DMS114 treated with DMSO at 0.1 percent for 48 hours (cell line): ENCODE measurements at regions not wholly inside any gene's neighbourhood (a gene's known extent, or its start where the extent isn't known, plus 50 kb on each side); places are given as distances from the start of the nearest gene placed in this dataset.

Experiments used
- DNase-seq: peaks from one replicate; lab custom pipeline; 2025; ENCODE audit not compliant: unreplicated experiment; lab: John Stamatoyannopoulos, UW

DNA sequence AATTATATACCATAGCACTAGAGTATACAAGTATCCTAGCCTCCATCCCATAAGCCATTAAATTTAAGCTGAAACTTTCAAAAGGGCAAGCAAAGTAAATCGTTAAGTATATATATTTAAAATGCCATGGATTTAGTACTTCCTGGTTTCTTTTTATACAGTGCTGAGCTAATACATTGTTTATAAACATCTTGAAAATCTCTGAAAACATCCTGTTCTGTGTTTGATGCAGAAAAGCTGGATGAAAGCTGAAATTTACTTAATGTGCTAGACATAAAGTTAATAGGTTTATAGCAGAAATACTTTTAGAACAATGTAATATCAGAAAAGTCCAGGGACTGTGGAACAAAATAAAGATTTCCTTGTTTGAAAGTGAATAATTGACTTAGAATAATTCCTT lies 875.4 kb downstream of the SLITRK6 start:
- DNase-seq: no peak

DNA sequence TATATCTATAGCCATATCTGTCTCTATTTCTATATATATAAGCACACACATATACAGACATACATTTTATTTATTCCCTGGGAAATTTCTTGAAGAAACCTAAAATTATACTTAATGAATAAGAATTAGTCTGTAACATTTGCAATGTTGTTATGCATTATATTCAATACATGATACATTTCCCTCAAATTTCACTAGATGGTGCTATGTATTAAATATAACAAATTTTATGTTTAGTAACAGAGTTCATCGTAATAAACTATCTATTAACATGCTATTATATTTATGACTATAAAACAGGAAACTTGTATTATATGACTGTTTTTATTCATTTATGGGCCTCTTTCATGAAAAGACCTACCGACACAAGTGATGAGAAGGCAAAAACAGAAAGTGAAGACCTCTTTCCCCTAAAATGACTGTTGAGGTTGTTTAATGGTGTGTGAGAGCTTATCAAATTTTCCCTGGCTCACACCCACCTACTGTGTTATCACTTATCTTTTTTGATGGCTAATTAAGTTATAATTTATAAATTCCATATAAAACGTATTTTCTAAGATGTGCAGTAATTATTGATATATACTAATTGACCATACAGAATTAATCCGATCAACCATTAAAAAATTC lies 881.9 kb downstream of the SLITRK6 start:
- DNase-seq: peak; percentile 38

DNA sequence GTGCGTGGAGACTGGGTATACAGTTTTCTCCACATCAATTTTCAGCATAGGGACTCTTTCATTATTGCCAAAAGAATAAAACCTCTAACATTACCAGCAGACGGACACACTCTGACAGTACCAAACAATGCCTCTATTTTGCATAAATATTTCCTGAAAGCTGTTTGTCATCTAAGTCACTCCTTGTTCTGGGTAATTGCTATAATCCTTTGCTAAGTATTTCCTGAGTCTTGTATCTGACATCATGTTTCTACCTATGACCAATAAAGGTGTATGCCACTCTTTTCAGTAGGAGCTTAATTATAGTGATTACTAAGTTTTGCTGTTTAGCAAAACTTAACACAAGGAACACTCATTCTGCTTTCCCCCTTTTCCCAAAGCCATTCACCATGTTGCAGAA lies 886.5 kb downstream of the SLITRK6 start:
- DNase-seq: no peak

DNA sequence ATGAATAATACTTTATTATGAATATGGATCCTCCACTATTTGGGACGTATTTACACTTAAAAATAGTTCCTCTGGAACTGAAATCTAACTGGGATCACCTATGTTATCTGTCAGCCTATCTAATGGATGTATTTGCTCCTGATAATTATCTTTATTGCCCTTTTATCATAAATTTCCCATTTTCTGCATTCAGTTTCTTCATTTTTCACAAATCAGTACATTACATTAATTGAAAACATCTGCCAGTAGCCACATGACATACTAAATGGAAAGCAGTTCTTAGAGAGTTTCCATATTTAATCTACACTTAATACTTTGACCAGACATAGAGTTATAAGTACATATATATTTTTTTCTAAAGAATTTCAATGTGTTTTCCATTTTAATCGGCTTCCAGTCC lies 888.8 kb downstream of the SLITRK6 start:
- no peak for DNase-seq

DNA sequence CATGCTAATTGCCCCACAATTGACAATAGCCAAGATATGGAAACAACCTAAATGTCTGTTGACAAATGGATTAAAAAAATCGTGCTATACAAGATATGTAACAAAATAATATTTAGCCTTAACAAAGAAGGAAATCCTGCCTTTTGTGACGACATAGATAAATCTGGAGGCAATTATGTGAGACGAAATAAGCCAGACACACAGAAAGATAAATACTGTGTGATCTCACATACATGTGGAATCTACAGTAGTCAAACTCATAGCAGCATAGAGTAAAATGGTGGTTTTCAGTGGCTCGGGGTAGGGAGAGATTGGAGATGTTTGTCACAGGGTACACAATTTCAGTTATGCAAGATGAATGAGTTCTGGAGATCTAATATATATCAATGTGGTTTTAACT lies 895.8 kb downstream of the SLITRK6 start:
- DNase-seq: no peak

DNA sequence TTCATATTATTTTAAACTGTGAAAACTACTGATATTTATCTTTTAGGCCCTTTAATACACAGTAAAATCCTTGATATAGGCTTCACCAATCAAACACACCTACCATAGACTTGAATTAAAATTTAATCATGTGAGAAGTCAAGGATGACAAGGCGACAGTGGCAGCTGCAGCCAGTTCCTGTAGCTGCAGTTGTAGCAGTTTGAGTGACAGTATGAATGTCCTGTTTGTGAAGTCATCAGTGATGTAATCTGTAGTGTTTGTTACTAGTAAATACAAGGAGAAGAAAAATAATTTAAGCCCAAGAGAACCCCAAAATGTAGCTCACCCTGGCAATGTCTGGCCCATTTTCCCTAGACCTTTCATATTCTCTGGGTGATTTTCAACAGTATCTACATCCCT lies 897.0 kb downstream of the SLITRK6 start:
- DNase-seq: no peak

DNA sequence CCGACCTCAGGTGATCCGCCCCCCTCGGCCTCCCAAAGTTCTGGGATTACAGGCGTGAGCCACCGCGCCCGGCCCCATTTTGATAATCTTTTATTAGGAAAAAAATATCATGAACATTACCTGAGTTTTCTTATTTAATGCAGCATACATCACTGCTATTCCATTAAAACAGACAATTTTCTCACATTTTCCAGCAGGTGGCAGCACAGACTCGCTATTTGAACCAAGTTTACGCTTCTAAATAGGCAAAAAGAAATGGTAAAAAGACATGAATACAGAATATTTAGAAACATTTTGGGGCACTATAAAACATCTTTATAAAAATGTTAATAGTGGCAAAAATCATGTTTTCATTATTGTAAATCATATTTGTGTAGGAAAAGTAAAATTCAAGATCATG lies 903.1 kb downstream of the SLITRK6 start:
- no peak for DNase-seq

DNA sequence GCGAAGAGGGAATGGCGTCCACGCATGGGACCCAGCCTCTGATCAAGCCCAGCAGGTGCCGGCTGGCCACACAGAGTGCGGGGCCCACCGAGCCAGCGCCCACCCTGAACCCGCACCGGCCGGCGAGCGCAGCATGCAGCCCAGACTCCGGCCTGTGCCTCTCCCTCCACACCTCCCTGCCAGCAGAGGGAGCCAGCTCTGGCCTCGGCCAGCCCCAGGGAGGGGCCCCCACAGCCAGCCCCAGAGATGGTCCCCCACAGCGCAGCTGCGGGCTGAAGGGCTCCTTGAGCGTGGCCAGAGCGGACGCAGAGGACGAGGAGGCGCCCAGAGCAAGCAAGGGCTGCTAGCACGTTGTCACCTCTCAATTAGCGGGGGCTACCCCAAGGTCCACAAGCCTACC lies 904.5 kb downstream of the SLITRK6 start:
- DNase-seq: no peak

DNA sequence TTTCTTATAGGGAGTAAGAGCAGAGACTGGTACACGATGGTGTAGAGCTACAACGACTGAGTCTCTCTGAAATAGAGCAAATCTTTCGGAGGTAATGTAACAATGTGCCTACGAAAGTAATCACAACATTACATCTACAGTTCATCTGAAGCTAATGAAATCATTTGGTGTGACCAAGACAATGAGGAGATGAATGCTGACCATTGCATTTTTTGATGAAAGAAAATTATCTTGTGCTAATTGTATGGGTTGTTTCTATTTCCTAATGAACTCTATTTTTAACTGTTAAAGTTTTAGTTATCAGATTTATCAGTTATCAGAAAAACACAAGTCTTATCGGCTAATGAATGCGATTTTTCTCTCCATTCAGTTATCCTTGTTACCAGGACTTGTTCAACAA lies 913.4 kb downstream of the SLITRK6 start:
- no peak for DNase-seq

DNA sequence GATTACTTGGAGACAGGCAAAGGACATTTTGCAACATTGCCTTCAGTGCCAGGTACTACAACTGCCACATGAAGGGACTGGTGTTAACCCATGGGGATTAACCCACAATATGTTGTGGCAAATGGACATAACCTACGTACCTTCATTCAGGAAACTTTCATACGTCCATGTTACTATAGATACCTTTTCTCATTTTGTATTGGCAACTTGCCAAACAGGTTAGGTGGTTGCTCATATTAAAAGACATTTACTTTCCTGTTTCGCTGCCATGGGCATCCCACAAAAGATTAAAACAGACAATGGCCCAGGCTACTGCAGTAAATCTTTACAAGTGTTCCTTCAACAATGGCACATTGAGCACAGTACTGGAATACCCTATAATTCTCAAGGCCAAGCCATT lies 925.3 kb downstream of the SLITRK6 start:
- no peak for DNase-seq

DNA sequence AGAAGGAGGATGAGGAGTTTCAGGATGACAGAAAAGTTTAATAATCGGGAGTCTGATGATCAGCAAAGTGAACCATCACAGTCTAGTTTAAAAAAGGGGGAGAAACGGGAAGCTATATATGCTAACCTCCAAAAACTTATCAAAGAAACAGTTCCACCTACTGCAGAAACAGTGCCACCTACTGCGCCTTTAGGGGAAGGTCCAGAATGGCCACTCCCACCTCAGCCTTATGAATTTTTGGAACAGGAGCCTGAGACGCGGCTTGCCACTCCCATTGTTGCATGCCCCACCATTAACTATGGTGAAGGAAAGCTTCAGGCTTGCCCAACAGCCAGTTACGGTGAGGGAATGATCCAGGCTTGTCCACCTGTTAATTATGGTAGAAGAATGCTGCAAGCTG lies 929.0 kb downstream of the SLITRK6 start:
- no peak for DNase-seq

DNA sequence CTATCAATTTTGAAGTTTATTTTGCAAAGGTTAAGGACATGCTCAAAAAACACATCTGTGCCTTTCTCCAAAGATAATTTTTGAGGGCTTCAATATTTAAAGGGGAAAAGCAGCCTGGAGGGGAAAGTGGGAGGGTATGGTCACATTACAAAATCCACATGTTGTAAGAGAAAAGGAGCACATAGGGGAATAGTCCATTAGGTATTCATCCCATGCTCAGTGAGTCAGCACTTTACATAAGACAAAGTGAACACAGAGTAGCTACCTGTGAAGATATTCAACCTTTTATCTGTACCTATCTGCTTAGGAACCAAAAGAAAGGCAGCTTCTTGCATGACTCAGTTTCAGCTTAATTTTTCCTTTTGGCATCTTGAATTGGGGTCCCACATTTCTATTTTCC lies 932.0 kb downstream of the SLITRK6 start:
- no peak for DNase-seq

DNA sequence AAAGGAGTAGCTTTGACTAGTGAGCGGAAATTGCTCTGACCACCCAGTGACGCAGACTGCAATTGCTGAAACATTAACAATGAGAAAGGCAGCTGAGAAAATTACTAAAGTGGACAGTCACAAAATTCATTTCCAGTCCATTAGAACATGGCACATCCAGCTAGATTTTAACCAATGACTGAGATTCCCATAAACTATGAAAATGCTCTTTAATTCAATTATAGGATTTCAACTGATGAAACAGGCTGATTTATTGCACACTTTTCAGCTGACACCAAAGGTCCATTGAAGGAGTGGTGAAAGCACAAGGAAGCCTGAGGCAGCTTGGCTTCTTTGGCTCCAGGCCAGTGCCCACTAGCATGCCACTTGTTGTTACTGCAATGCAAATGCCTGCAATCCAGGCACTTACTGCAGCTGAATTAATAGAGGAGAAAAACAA lies 933.4 kb downstream of the SLITRK6 start:
- DNase-seq: peak; percentile 79

DNA sequence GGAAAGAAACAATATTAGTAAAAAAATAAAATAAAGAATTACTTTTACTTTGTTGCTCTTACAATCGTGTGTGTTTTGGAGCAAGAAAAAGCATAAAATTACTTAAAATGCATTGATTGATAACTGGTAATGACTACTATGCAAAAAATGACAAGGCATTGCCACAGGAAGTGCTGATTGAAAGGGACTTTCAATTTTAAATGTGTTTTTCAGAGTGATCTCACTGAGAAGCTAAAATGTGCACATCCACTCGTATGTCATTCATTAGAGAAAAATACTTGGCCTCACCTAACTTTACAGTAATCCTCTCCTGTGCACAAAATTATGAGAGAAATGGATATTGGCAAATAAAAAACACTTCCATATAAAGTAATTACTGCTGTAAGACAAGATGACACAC lies 934.9 kb downstream of the SLITRK6 start:
- peak; percentile 38 for DNase-seq

DNA sequence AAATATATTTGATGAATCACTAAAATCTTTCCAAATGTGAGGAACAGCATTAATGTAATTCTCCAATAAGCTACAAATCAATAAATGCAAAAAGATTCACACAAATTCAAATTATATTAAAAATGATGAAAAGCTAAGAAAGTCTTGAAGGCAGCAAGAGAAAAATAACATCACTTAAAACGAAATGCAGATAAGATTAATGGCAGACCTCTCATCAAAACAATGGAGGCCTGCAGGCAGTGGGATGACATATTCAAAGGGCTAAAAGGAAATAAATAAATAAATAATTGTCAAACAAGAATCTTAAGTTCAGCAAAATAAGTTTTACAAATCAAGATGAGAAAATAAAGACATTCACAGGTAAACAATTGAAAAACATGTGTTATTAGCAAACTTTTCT lies 952.1 kb downstream of the SLITRK6 start:
- DNase-seq: no peak

DNA sequence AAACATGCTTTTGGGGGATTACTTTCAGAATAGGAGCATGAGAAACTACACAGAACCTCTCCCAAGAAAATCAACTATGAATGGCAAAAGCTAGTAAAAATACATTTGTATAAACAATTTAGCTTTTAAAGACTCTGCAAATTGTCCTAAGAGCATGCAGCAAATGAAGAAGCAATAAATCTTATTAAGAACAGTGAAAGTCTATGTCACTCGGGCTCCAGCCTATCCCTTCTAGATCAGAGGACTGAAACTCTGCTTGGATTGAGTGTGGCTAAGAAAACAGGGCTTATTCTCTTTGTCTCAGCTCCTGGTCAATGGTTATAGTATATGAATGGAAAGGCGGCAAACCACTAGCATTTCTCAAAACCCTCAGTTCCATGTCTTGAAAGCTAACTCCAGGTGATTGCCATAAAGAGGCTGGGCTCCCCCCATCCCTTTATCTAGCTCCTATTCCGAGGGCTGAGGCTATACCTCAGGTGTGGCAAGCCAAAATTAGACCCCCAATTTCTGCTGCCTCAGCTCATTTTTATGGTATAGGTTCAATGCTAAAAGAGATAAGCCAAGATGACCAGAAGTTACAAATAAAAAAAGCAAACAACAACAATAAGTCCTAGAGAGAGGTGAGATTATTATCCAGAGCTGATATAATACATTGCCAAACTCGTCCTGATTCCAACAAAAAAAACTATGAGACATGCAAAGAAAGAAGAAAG lies 953.2 kb downstream of the SLITRK6 start:
- no peak for DNase-seq

DNA sequence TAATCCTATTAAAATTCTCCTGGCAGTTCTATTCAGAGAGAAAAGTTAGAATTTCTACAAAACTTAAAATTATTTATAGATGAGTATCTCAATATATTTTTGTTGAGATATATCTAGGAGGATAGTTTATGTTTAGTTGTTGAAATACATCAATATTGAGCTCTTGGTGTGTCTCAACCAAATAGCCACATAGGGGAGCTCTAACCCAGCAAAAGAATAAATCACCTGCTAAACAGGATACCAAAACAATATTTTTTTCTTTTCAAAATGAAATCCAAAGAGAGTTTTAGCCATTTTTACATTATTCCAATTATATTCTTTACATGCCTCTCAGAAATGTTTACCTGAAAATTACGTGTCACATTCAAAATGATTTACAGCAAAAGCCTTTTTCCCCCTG lies 954.7 kb downstream of the SLITRK6 start:
- peak; percentile 52 for DNase-seq

DNA sequence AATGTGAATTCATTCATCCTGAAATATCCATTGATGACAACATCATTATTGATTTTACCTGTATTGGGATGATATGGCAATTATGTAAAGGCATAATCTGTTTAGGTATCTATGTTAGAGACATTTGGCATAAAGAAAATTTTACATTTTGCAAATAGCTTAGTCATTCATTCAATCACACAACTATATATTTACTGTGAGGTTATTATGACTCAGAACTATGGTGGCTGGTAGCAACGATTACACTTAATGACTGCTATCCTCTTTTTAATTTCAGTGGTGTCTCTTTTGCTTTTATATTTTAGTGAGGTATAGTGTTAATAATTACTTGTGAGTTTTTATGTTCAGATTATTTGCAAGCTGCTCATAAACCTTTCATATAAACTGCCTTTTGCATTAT lies 955.9 kb downstream of the SLITRK6 start:
- DNase-seq: no peak

DNA sequence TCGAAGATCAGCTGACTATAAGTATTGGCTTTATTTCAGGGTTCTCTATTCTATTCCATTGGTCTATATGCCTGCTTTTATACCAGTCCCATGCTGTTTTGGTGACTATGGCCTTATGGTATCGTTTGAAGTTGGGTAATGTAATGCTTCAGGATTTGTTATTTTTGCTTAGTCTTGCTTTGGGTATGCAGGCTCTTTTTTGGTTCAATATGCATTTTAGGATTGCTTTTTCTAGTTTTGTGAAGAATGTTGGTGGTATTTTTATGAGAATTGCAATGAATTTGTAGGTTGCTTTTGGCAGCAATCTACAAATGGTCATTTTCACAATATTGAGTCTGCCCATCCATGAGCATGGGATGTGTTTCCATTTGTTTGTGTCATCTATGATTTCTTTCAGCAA lies 951.9 kb upstream of the SLITRK1 start:
- no peak for DNase-seq

DNA sequence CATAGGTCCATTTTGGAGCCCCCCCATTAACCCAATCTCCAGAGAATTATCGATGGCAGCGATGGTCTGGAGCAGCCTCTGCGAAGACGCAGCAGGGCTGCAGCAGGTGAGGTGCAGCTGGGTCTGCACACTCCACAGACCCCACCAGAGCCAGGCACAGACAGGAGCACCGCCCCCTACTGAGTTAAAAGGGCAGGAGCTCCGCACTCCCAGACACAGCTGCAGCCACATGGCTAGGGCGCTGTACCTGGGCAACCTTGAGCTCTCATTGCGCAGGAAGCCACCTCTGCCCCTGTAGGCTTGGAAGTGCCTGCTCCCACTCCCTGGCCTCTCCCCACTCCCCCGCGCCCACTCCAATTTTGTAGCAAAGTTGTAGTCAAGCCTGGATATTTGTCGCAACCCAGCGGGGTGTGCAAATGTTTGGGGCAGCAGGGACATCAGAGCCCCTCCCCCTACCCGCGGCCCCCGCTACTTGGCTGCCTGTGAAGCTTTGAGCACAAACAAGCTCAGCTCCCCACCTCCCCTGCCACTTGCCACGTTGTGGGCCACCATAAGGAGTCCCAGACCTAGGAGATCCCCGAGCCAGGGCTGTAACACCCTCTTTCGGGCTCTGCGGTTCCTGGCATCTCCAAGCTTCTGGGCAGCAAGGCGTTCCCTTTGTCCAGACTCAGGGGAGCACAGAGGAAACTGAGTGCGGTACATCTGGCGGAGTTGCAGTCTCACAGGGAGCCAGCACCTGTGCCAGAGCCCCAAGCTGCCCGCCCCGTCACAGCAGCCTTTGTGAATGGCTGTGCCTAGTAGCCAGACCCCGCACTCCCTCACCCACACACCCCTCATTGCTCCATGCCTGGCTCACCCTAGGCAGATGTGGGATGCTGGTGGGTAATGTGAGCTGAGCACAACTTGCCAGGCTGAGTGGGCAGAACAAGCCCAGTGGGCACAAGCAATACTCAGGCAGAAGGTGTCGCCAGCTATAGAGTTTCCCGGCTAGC lies 949.7 kb upstream of the SLITRK1 start:
- DNase-seq: no peak

DNA sequence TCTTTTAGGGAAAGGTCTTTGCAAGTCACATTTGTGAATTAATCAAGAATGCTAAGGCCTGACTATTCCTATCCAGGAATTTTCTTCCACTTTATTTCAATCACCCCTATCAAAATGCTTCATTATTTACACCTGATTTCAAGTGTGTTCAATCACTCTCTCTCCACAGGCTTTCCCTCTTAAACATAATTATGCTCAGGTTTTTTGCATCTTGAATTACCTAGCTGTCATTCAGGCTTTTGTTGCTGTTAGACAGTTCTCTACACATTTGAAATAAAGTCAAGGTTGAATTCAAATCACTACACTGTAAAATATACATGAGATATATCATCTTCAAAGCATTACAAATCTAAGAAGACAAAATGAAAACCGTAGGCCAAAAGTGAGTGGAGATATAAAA lies 941.3 kb upstream of the SLITRK1 start:
- no peak for DNase-seq

DNA sequence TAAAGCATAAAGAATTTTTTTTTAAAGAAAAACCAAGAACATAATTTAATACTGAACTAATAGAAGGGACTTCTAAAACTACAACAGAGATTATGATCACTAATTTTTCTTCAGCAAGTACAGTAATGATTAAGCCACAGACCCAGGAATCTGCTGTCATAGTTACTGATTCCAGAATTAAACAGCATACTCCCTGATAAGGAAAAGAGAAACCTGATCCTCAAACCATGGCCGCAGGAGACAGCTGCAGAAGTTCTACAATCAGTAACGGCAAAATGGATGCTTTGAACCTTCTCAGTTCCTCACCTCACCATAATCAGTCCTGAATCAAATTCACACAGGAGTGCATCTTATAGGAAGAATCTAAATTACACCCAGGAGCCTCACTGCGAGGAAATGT lies 939.0 kb upstream of the SLITRK1 start:
- DNase-seq: no peak
